WERI-Rb-1 (cell line): ENCODE measurements at regions not wholly inside any gene's neighbourhood (a gene's known extent, or its start where the extent isn't known, plus 50 kb on each side); places are given as distances from the start of the nearest gene placed in this dataset.

Experiments
- DNase-seq: peaks from one replicate; pipeline ENCODE4 v3.0.0-alpha.2; 2020
- H3K27ac ChIP-seq: fragments of 250-450 bp; sonication (Bioruptor Pico); 2 replicates; pipeline ENCODE4 v1.5.1; 2020; ENCODE audit warnings: mild to moderate bottlenecking, moderate library complexity
- H3K27me3 ChIP-seq: fragments of 250-450 bp; sonication (Bioruptor Pico); 2 replicates; pipeline ENCODE4 v1.5.1; 2021; ENCODE audit warnings: mild to moderate bottlenecking, low read depth, moderate library complexity; ENCODE audit not compliant: insufficient read depth, severe bottlenecking
- H3K36me3 ChIP-seq: fragments of 250-450 bp; sonication (Bioruptor Pico); 2 replicates; pipeline ENCODE4 v1.5.1; 2020; ENCODE audit warnings: mild to moderate bottlenecking, moderate library complexity
- H3K4me3 ChIP-seq: 2 replicates; pipeline ENCODE4 v1.5.1; 2011; ENCODE audit warnings: low read depth, mild to moderate bottlenecking, control low read depth, low read length
- H3K9me3 ChIP-seq: fragments of 250-450 bp; sonication (Bioruptor Pico); 2 replicates; pipeline ENCODE4 v1.5.1; 2021; ENCODE audit warnings: mild to moderate bottlenecking, moderate library complexity; ENCODE audit not compliant: severe bottlenecking
- TF ChIP-seq, protein P1 (sequence below): IDR thresholded peaks from 2 replicates; pipeline ENCODE4 v1.5.1; 2011; ENCODE audit warnings: low read depth, mild to moderate bottlenecking, control low read depth, inconsistent platforms, low read length

DNA sequence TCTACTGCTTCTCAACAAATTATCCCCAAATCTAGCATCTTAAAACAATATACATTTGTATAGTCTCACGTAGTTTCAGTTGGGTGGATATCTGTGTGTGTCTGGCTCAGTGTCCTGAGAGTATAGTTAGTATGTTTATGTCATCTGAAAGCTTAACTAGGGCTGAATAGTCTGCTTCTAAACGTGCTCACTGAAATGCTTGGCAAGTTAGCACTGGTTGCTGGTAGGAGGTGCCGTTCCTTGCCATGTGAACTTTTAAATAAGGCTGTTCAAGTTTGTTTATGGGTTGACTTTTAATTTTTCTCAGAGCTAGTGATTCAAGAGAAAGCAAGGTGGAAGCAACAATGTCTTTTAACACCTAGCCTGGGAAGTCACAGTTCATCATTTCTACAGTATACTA lies 1673.6 kb downstream of the PCDH7 start:
- no peak for DNase-seq
- TF ChIP-seq, protein P1, sequence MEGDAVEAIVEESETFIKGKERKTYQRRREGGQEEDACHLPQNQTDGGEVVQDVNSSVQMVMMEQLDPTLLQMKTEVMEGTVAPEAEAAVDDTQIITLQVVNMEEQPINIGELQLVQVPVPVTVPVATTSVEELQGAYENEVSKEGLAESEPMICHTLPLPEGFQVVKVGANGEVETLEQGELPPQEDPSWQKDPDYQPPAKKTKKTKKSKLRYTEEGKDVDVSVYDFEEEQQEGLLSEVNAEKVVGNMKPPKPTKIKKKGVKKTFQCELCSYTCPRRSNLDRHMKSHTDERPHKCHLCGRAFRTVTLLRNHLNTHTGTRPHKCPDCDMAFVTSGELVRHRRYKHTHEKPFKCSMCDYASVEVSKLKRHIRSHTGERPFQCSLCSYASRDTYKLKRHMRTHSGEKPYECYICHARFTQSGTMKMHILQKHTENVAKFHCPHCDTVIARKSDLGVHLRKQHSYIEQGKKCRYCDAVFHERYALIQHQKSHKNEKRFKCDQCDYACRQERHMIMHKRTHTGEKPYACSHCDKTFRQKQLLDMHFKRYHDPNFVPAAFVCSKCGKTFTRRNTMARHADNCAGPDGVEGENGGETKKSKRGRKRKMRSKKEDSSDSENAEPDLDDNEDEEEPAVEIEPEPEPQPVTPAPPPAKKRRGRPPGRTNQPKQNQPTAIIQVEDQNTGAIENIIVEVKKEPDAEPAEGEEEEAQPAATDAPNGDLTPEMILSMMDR: no peak
- Histone ChIP-seq H3K27me3 (no peaks in the 10 kb centered on the region), H3K27ac (no peak overlapping the region), H3K9me3 (no peaks in the 10 kb centered on the region), H3K4me3 (no peak overlapping the region), H3K36me3 (no peaks in the 10 kb centered on the region)

DNA sequence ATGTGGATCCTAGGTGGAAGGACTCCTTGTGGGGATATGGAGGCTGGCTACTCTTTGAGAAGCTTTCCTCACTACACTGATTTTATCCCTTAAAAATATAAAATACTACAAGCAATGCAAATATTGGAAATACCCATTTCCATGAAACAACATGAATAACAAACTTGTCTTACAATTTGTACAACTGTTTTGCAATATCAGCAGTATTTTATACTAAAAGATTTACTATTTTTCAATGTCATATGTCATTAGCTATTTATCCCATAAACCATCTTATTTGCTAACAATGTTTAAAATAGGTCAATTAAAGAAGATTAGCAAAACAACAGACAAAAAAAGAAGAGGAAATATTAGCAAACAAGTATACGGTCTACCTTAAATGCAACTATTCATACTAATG lies 1674.1 kb downstream of the PCDH7 start:
- no peak for DNase-seq
- no peaks in the 10 kb centered on the region for H3K36me3 ChIP-seq
- no peaks in the 10 kb centered on the region for H3K27me3 ChIP-seq
- TF ChIP-seq, protein P1: no peak
- no peak overlapping the region for H3K27ac ChIP-seq
- H3K4me3 ChIP-seq: no peak overlapping the region
- H3K9me3 ChIP-seq: no peaks in the 10 kb centered on the region

DNA sequence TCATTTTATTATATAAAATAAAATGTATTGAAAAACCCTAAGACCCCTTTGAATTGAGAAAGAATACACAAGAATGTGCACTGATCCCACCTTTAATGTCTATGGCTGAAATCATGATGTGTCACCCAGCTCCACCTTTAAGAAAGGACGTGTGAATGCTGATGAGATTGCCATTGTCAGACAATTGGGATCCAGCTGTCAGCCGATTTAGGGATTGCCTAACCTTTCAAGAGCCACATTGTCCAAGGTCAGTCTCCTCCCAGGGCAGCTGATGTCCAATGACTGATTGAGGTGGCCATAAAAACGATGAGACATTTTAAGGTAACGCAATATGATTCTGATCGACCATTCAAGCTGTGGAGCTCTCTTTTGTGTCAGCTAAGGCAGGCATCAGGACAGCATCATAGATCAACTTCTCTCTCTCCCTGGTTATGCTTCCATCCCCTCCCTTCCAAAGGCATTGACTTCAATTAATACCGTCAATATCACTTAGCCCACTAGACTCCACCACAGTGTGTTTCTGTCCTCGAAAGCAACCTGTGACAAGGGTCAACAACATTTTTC lies 1676.4 kb downstream of the PCDH7 start:
- no peaks in the 10 kb centered on the region for H3K27me3 ChIP-seq
- DNase-seq: no peak
- TF ChIP-seq, protein P1: no peak
- H3K9me3 ChIP-seq: no peaks in the 10 kb centered on the region
- no peak overlapping the region for H3K27ac ChIP-seq
- no peak overlapping the region for H3K4me3 ChIP-seq
- H3K36me3 ChIP-seq: no peaks in the 10 kb centered on the region

DNA sequence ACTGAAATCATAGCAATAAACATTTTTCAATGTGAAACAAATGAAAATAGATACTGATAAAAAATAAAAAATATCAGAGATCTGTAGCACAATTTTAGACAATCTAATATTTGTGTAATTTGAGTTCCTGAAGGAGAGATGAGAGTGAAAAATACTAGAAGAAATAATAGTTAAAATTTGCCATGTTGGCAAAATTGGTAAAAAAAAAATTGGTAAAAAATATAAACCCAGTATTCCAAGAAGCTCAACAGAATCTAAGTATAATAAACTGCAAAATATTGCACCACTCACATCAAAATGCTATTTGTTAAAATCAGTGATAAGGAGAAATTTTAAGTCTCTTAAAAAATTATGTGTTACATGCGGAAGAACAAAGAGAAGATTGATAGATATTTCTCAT lies 1680.7 kb downstream of the PCDH7 start:
- no peak for DNase-seq
- H3K27ac ChIP-seq: no peak overlapping the region

DNA sequence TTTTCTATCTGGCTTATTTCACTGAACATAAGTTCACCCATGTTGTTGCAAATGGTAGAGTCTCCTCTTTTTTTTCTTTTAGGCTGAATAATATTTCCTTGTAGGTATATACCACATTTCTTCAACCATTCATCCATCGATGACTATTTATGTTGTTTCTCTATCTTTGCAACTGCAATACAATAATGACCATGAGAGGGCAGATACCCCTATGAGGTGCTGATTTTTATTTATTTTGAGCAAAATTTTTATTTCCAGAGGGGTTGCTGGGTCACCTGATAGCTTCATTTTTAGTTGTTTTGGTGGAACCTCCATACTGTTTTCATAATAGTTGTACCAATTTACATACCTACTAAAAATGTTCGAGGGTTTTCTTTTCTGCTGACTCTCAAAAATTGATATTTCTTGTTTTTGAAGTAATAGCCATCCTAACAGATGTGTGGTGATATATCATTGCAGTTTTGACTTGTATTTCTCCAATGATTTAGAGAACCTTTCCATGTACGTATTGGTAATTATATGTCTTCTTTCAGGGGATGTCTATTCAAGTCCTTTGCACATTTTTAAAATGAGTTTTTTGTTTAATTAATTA lies 1697.0 kb downstream of the PCDH7 start:
- H3K36me3 ChIP-seq: no peaks in the 10 kb centered on the region
- no peak for DNase-seq
- H3K4me3 ChIP-seq: no peak overlapping the region
- no peaks in the 10 kb centered on the region for H3K27me3 ChIP-seq
- TF ChIP-seq, protein P1: 0 out of 2 replicates have a peak, but pooled peaks have one; percentile 9
- H3K9me3 ChIP-seq: peaks cover 2% of the 10 kb centered on the region
- no peak overlapping the region for H3K27ac ChIP-seq

More for the DNA sequence above, 1680.7 kb downstream of the PCDH7 start:
- Histone ChIP-seq H3K9me3 (no peaks in the 10 kb centered on the region), H3K4me3 (no peak overlapping the region), H3K27me3 (no peaks in the 10 kb centered on the region), H3K36me3 (no peaks in the 10 kb centered on the region)
- TF ChIP-seq, protein P1: no peak

DNA sequence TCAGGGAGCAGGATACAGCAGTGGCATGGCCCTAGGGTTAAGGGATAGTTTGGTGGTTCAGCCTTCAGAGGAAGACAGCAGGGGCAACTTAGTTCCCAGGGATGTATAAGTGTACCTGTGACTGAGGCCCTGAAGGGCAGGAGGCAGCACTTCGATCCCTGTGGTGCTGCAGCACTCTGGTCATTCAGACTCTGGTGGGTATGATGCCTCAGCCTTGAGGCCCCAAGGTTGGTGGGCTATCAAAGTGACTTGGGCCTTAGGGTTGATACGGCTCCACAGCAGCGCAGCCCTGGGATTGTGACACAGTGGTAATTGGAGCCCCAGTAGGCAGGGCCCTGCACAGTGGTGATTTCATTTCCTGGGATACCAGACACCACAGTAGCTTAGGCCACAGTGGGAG lies 1703.1 kb downstream of the PCDH7 start:
- H3K9me3 ChIP-seq: peaks cover 5% of the 10 kb centered on the region
- H3K27ac ChIP-seq: no peak overlapping the region
- H3K4me3 ChIP-seq: no peak overlapping the region
- no peaks in the 10 kb centered on the region for H3K27me3 ChIP-seq
- DNase-seq: no peak
- TF ChIP-seq, protein P1: no peak
- H3K36me3 ChIP-seq: no peaks in the 10 kb centered on the region
